HT-29 (cell line): ENCODE measurements at regions not wholly inside any gene's neighbourhood (a gene's known extent, or its start where the extent isn't known, plus 50 kb on each side); places are given as distances from the start of the nearest gene placed in this dataset.

Source experiments
- DNase-seq: peaks from one replicate; pipeline ENCODE4 v3.0.0-alpha.2; 2015; ENCODE audit warnings: low spot score

DNA sequence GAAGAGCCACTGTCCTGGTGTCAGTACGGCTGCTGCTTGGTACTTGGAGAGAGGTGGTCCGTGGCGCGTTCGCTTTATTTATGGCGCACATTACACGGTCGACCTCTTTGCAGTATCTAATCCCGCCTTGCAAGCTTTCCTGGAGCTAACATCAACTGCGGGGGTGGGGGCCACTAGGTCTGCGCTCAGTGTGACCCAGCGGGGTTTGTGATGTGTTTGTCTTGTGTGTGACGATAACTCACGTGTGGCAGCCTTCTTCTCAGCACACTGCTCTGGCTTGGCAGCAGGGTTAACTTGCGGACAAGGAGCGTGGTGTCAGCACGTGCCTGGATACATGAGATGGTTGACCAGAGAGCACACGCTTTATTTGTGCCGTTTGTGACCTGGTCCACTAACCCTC, 122.2 kb upstream of the RTL1 start:
- no peak for DNase-seq

DNA sequence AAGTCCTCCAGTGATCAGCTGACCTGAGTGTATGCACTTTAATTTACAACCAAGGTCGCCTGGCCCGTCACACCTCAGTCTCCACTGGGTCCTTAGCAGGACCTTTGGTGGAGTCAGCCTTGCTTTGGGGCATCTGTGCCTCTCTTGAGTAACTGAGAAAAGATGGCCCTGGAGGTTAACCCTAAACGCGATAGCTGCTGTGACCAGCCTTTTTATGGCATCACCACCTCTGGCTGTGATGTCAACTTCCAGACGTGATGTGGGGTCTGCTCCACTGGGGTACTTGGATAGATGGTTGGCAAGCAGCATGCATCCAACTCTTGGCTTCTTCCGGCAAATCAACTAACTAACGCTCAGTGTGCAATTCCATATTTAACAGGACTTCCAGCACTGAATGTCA, 122.8 kb upstream of the RTL1 start:
- no peak for DNase-seq

DNA sequence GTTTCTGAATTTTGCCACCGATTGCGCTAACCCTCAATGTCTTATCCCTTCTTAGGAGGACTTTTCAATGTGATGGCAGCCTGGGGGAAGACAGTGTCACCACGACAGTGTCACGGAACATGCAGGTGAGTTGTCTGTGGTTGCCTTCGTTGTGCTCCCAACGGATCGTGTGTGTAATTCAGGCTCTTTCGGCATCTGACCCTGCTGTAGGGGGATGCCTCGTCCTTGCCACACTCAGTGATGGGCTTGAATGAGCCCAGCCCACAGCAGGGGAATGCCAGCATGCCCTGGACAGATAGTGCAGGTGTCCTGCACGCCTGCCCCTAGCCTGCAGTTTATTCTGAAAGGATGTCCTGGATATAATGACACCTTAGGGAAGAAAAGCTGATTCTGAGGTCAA, 123.8 kb upstream of the RTL1 start:
- no peak for DNase-seq

DNA sequence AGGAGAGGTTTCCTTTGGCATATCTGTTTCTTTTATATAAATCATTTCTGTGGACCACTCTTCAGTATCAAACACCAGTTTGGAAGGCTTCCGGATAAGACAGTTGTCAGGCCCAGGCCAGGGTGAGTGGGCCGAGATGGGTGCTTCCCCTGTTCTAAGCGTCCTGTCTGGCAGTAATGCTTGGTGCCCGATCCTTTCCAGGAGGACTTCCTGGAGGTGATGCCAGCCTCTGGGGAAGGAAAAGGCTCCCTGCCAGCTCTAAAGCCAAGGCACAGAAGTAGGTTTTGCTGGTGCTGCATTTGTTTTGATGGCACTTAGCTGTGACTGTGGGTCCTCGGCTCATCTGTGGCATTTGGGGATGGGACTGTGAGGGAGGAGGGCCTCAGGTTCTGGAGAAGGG, 124.4 kb upstream of the RTL1 start:
- no peak for DNase-seq

DNA sequence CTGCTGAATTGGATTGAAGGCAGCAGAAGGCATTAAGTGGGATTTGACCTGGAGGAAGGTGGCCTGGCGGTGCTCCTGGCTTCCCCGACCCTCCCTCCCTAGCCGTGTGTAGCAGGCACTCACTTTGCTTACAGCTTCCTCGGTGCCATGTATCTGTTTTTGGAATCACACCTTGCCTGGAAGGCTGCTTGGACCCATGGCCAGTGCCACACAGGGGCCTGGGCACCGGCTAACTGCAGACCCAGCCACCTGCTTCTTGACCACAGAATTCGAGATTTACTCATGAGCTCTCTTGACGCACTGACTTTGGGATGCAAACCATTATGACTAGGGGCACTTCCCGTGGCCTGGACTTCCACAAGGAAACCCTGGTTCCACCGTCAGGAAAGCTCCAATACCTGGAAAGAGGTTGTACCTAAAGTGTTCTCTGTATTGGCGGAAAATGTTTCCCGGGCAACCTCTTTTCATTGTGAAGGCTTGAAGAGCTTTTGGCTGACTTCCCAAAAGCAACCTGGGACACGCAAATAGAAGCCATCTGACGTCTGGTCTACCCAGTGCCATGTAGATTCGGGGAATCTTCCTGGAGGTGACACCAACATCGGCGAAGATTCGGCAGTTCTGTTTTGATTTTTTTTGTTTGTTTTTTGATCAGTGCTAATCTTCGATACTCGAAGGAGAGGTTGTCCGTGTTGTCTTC, 125.6 kb upstream of the RTL1 start:
- DNase-seq: no peak

DNA sequence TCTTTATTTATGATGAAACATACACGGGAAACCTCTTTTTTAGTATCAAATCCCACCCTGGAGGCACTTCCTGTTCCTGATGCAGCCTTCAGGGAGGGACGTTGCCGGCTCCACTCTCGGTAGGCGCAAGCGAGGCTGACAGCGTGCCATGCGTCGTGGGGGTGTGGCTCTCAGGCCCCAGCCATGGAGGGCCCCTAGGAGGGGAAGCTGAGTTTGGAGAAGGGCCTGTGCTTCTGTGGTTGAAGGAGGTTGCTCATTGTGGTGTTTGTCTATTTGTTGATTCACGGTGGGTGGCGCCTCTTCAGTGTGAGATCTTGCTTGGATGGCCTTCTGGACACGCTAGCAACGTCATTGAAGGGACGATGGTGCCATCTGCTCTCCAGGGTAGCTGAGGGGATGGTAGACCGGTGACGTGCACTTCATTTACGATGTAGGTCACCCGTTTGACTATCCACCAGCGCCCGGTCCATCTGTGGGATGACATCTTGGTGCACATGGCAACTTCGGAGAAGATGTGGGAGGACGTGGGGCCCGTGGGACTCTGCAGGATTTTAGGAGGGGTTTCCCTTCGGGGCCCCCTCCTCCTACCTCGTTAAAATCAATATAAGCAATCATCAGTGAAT, 126.3 kb upstream of the RTL1 start:
- no peak for DNase-seq

DNA sequence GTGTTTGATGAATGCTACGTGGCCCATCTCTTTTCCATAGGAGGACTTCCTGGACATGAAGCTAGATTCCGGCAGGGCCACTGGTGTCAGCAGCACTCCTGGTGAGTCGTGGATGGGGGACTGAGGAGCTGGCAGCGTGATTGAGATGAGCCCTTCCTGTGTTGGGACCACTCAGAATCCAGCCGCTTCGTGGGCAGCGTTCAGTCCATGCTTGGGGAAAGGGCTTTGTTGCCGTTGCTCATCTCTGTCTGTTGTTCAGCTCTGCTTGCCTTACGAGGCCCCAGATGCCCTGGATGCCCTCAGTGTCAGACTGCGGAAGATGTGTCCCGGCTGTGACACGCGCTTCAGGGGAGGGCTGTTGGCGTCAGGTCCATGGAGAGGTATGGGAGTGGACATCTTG, 127.1 kb upstream of the RTL1 start:
- no peak for DNase-seq

DNA sequence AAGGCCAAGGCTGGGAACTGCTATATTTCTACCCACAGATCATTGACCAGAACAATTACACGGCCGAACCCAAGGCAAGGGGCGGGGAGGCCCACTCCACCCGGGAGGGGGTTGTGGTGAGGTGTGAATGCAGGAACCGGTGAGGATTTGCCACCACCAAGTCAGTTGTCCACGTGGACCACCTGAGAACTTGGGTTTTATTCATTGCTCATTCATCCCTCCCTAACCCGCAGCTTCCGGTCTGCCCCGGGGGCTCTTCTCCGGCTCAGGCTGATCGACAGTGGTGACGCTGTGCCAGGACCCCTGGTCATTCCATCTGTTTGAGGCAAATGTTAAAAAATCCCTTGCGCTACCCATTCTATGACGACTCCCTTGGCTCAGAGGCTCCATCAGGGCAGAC, 127.7 kb upstream of the RTL1 start:
- DNase-seq: no peak

DNA sequence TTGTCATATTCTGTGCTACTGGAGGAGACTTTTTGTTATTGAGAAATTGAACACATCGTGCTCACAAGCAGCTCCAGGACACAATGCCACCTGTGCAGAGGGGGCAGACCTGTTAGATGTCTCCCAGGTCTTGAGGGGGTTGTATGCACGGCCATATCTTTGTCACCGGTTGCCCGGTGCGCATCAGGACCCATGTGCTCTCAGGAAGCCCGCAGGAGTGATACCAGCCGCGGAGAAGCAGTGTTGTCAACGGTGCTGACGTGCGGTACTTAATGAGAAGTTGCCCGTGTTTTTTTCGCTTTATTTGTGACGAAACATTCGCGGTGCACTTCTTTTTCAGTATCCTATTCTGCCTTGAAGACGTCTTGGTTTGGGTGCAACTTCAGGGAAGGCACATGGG, 128.2 kb upstream of the RTL1 start:
- DNase-seq: no peak

DNA sequence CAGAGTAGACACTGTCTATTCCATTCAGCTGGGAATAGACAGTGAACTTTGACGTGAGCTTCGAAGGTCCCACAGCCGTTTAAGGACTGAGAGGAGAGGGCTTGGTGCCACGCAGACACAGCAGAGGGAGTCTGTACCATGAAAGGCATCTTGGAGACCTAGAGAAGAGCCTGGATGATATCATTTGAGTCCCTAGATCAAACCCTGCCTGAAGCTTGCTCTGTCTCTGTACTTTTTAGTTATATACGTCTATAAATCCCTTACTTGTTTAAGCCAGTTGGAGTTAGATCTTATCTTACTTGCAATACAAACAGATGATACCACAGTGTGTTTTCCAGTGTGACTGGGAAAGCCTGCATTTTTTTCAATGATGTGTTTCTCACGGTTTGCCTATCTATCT, 128.9 kb upstream of the RTL1 start:
- DNase-seq: no peak

DNA sequence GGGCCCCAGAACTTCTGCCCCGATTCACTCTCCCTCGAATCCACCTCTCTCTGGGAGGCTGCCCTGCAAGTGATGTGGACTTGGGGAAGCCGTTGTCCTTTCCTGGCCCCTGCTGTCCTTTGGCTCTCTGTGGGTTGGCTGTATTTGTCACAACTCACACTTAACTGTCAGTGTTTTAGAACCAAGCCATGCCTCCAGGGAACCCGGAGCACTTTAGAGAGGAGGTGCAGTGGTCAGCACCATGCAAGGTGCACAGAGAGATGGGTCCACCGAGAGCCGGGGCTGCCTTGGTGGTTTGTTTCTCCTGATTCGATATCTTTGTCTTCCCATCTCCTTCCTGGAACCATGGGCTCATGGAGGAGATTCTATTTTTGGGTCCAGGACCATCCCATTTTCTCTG, 129.5 kb upstream of the RTL1 start:
- DNase-seq: no peak

DNA sequence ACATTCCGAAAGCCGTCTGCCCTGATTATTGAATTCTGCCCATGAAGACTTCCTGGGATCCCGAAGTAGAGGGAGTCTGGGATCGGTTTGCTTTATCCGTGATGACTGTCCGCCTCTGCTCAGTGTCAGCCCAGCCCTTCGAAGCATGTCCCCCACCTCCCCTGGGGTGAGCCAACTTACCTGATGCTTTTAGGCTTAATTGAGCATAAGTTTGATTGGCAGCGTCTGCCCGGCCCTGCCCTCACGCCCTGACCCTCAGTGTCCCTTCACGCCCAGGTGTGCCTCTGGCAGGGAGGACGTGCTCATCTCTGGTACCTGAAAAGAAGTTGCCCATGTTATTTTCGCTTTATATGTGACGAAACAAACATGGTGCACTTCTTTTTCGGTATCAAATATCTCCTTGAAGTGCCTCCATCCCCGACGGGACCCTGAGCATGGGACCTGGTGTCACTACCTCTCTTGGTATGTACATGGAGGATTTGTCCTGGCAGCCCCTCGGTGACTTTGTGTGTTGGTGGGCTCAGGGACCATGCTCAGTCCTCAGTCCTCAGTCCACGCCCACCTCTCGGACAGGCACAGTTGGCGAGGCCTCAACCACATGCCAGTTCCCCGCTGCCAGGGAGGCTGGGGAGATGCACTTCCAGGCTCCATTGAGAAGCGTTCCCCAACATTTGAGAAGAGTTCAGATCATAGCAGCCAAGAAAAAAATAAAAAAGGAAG, 130.1 kb upstream of the RTL1 start:
- no peak for DNase-seq

DNA sequence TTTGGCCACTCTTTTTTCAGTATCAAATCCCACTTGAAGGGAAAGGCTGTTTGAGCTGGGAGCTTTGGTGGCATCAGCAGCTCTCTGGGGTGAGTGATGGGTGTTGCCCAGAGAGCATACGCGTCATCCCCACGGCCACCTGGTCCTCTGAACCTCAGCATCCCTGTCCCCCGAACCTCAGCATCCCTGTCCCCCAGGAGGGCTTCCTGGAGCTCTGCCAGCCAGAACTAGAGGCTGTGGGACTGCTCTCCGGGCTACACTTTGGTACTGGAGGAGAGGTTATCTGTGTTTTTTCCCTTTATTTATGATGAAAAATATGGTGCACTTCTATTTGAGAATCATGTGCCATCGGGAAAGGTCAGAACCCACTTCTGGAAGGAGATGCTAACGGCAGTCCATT, 131.5 kb upstream of the RTL1 start:
- no peak for DNase-seq

DNA sequence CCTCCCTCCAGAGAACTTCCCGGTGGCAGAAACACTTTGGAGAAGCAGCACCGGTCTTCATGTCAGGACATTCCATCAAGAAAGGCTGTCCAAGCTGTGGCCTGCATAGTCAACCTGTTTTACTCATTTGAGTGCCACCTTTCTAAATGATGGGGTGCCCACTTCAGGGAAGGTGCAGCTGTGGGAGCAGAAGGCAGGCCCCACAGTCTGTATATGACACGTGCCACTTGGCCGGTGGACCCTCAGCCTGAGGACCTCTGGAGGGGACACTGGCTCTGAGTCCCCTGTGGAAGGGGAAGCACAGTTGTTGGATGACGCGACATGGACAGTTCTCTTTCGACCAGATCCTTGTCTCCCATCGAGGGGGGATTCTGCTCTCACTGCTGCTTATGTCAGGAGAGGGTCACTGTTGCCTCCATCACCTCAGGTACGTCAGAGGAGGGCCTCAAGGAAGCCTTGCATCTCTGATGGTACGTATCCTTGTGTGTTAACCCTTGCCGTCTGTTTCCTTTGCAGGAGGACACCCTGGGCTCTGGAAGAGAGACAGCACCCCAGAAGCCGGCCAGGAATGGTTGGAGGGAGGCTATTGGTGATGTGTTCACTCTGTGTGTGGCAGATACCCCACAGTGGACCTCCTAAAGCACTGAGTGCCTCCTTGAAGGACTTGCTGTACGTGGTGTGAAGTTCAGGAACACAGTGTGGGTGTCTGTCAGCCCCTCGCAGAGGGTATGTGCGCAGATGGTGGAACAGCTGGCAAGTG, 132.1 kb upstream of the RTL1 start:
- no peak for DNase-seq

DNA sequence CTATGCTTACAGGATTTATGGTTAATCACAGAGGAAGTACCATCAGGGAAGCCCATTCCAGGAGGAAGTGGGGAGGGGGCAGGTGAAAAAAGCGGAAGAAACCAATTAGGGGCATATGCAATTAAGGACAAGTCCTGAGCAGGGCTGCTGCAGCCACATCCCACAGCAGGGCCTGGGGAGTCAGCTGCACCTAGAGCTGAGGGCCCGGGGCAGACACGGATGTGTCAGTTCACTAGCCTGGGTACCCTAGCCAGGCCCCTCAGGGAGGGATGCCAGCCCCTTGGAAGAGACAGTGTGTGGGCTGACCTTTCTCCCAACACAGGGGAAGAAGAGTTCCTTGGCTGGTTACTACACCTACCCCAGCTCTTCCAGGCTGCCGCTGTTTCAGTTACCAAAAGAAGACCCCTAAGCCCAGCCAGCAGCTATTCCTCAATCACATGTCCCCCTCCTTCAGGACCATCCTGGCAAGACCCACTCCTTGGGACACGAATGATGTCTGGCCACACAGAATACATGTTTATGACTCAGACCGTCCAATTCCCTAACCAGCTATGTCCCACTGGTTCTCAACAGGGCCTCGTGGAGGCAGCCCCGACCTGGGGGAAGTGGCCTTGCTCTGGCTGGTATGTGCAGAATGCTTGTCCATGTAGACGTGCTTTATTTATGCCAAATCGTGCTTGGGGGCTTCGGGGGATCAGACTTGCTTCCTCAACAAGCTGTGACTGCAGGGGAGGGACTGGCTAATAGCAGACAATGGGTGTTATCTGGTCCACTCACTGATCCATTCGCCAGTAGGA, 133.7 kb upstream of the RTL1 start:
- DNase-seq: no peak

DNA sequence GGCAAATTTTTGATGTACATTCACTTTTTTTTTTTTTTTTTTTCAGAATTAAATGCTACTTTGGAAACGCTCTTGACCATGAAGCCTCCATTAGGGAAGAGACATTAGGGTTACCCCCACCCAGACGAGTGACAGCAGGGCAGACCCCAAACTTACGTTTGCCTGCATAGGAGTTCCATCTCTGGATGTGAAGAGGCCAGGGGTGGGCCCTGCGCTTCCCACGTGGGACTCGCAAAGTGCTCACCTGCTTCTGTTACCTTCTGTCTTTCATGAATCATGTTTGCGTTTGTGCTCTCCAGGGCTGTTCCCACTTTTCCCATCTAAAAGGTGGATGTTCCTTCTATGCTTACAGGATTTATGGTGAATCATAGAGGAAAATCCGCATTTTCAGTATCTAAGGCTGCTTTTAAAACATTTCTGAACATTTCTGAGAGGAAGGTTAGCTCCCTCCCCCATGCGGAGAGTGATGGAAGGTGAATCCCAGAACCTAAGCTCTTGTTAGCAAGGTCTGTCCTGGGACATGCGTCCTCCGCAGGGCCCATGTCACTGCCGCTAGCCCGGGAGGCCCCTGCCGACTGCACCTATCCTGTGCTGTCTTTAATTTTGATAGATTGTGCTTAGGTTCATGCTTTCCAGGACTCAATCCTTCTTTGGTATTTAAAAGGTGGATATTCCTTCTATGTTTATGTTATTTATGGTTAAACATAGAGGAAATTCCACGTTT, 135.7 kb upstream of the RTL1 start:
- no peak for DNase-seq

DNA sequence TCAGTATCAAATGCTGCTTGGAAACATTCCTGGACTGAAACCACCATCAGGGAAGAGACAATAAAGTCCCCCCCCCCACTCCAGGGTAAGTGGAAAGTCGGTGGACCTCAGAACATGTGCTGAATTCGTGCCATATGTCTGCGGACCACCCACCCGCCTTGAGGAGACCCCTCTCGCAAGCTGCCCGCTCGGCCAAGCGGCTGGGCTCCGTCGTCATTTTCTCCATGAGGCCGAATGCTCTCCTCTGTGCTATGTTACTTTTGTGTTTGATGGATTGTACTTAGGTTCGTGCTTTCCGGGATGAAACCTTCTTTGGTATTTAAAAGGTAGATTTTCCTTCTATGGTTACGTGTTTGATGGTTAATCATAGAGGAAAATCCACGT, 136.2 kb upstream of the RTL1 start:
- no peak for DNase-seq

DNA sequence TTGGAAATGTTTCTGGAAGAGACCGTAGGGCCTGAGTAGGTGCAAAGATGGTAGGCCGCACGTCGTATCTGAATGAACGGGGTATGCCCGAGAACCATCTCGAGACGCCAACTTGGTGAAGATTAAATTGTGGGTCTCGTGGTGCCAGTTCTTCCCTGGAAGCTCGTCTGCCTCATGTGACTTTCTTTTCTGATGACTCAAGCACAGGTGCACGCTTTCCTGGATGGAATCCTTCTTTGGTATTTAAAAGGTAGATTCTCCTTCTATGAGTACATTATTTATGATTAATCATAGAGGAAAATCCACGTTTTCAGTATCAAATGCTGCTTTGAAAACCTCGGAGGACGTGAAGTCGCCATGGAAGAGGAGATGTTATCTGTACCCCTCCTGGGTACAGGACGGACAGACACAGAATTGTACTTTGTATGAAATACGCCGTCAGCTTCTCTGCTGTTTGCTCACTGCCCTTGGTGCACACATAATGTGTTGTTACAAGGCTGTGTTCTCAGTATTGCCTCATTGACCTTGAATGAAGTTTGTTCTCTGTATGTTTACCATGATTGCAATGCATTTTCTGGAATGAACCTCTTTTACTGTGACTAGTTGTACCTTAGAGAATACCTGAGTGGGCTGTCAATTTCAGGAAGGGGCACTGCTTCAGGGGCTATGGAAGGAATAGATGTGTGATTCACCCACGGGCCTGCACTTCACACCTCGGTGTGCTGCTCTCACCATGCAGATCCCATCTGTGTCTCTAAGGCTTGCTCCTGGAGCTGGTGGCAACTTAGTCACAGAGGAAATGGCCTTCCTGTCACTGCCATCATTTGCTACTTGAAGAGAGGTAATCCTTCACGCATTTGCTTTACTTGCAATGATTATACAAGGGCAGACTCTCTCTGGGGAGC, 137.3 kb upstream of the RTL1 start:
- DNase-seq: no peak

DNA sequence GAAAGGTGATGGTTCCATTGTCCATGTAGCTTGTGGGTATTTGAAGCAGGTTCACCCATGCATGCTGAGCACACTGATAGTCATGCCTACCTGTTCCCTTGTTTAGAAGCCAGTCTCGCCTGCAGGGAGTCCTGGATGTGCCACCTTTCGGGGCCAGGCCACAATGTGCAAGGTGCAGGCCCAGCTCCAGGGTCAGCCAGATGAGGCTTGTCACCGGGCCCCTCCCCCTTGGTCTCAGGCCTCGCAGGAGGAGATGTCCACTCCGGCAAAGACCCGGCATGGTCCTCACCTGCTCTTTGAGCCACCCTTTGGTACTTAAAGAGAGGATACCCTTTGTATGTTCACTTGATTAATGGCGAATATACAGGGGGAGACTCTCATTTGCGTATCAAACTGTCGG, 140.4 kb upstream of the RTL1 start:
- no peak for DNase-seq

DNA sequence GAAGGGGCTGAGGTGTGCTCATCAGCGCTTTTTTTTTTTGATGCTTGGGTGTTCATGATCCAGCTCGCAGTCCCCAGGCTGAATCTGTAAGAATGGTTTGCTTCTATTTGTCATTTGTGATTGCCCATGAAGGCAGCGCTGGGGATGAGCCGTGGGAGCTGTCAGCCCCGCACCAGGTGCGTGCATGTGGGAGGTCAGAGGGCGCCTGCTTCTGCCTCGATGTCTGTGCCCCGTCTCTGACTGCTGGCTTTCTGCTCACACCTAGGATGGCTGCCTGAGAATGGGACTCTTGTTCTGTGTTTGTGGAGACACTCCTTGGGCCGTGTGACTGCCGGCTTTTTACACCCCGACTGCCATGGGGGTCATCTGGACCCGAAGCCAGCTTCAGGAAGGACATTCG, 141.2 kb upstream of the RTL1 start:
- no peak for DNase-seq
